ENCODE measurements at regions not wholly inside any gene's neighbourhood (a gene's known extent, or its start where the extent isn't known, plus 50 kb on each side); places are given as distances from the start of the nearest gene placed in this dataset.

DNA sequence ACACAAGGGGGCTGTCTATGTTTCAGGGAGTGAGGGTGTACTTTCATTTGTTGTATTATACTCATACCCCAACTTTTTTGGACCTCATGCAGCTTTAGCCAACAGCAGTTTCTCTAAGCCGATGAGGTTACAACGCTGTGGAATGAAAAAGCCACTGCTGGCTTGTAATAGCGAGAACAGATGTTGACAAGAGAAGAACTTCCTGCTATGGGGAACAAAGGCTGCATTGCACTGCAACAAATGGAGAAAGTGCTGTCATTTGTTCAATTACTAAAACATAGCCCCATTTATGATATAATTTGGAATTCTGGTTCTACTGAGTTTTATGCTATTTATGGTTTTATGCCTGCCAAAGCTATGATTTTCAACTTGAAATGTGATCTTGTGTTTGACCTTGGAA, 104.2 kb upstream of the TMEM72 start:
- Histone ChIP-seq H3F3A (ENCODE audit: control insufficient read depth, insufficient read depth) (no peaks in the 10 kb centered on the region), H3K36me3 (ENCODE audit: control insufficient read depth, low read length) (no peaks in the 10 kb centered on the region), H3K4me3 (ENCODE audit: low read length) (no peak overlapping the region), H3K9me2 (replicated peaks; ENCODE audit: control insufficient read depth, low read length) (no peaks in the 10 kb centered on the region), H3K9me3 (ENCODE audit: control insufficient read depth, insufficient read depth, low read length) (no peaks in the 10 kb centered on the region), H3K79me2 (ENCODE audit: control insufficient read depth, low read length) (no peaks in the 10 kb centered on the region), H3K27me3 (ENCODE audit: control insufficient read depth, low read length) (no peaks in the 10 kb centered on the region), H4K20me1 (ENCODE audit: control insufficient read depth, insufficient read depth, low read depth, low read length) (no peaks in the 10 kb centered on the region), H3K4me2 (ENCODE audit: low read length) (no peak overlapping the region), H3K27ac (ENCODE audit: low read depth, low read length) (no peak overlapping the region), H3K4me1 (ENCODE audit: control insufficient read depth, low read length) (no peaks in the 10 kb centered on the region)
- TF ChIP-seq, protein P1, sequence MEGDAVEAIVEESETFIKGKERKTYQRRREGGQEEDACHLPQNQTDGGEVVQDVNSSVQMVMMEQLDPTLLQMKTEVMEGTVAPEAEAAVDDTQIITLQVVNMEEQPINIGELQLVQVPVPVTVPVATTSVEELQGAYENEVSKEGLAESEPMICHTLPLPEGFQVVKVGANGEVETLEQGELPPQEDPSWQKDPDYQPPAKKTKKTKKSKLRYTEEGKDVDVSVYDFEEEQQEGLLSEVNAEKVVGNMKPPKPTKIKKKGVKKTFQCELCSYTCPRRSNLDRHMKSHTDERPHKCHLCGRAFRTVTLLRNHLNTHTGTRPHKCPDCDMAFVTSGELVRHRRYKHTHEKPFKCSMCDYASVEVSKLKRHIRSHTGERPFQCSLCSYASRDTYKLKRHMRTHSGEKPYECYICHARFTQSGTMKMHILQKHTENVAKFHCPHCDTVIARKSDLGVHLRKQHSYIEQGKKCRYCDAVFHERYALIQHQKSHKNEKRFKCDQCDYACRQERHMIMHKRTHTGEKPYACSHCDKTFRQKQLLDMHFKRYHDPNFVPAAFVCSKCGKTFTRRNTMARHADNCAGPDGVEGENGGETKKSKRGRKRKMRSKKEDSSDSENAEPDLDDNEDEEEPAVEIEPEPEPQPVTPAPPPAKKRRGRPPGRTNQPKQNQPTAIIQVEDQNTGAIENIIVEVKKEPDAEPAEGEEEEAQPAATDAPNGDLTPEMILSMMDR (IDR thresholded peaks at IDR 0.05; ENCODE audit: low read depth, low read length, poor library complexity, severe bottlenecking), result no peak
- no peak for TF ChIP-seq EZH2phosphoT487 (IDR thresholded peaks at IDR 0.05; ENCODE audit: borderline replicate concordance, low read length)

GRCh38 chr10:44807451-44807850, 103.7 kb upstream of the TMEM72 start:
- Histone ChIP-seq H3K27ac (ENCODE audit: low read depth, low read length) (no peak overlapping the region), H3K9me3 (ENCODE audit: control insufficient read depth, insufficient read depth, low read length) (no peaks in the 10 kb centered on the region), H3K27me3 (ENCODE audit: control insufficient read depth, low read length) (no peaks in the 10 kb centered on the region), H3K79me2 (ENCODE audit: control insufficient read depth, low read length) (no peaks in the 10 kb centered on the region), H3K36me3 (ENCODE audit: control insufficient read depth, low read length) (no peaks in the 10 kb centered on the region), H3K4me1 (ENCODE audit: control insufficient read depth, low read length) (no peaks in the 10 kb centered on the region), H3K4me2 (ENCODE audit: low read length) (no peak overlapping the region), H3K9me2 (replicated peaks; ENCODE audit: control insufficient read depth, low read length) (no peaks in the 10 kb centered on the region), H4K20me1 (ENCODE audit: control insufficient read depth, insufficient read depth, low read depth, low read length) (no peaks in the 10 kb centered on the region), H3F3A (ENCODE audit: control insufficient read depth, insufficient read depth) (no peaks in the 10 kb centered on the region), H3K4me3 (ENCODE audit: low read length) (no peak overlapping the region)
- no peak for TF ChIP-seq EZH2phosphoT487 (IDR thresholded peaks at IDR 0.05; ENCODE audit: borderline replicate concordance, low read length)
- TF ChIP-seq, protein P1 (IDR thresholded peaks at IDR 0.05; ENCODE audit: low read depth, low read length, poor library complexity, severe bottlenecking), result no peak

DNA sequence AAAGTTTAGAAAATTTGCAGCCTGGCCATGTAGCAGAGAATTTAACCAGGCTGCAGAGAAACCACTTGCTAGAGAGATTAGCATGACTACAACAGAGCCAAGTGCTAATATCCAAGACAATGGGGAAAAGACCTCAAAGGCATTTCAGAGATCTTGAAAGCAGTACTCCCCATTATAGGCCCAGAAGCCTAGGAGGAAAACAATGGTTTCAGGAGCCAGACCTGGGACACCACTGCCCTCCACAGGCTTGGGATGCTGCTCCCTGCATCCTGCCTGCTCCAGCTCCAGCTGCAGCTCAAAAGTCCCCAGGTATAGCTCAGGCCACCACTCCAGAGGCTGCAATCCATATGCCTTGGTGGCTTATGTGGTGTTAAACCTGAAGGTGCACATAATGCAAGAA, 101.5 kb upstream of the TMEM72 start:
- H3K4me3 ChIP-seq (ENCODE audit: low read length), result no peak overlapping the region
- H3K4me1 ChIP-seq (ENCODE audit: control insufficient read depth, low read length), result no peaks in the 10 kb centered on the region
- TF ChIP-seq, protein P1 (IDR thresholded peaks at IDR 0.05; ENCODE audit: low read depth, low read length, poor library complexity, severe bottlenecking), result no peak
- TF ChIP-seq EZH2phosphoT487 (IDR thresholded peaks at IDR 0.05; ENCODE audit: borderline replicate concordance, low read length), result no peak
- H3K79me2 ChIP-seq (ENCODE audit: control insufficient read depth, low read length), result no peaks in the 10 kb centered on the region
- H4K20me1 ChIP-seq (ENCODE audit: control insufficient read depth, insufficient read depth, low read depth, low read length), result no peaks in the 10 kb centered on the region
- H3K27me3 ChIP-seq (ENCODE audit: control insufficient read depth, low read length), result no peaks in the 10 kb centered on the region
- no peaks in the 10 kb centered on the region for H3K36me3 ChIP-seq (ENCODE audit: control insufficient read depth, low read length)
- no peak overlapping the region for H3K4me2 ChIP-seq (ENCODE audit: low read length)
- no peak overlapping the region for H3K27ac ChIP-seq (ENCODE audit: low read depth, low read length)
- no peaks in the 10 kb centered on the region for H3K9me3 ChIP-seq (ENCODE audit: control insufficient read depth, insufficient read depth, low read length)
- no peaks in the 10 kb centered on the region for H3F3A ChIP-seq (ENCODE audit: control insufficient read depth, insufficient read depth)
- H3K9me2 ChIP-seq (replicated peaks; ENCODE audit: control insufficient read depth, low read length), result no peaks in the 10 kb centered on the region

DNA sequence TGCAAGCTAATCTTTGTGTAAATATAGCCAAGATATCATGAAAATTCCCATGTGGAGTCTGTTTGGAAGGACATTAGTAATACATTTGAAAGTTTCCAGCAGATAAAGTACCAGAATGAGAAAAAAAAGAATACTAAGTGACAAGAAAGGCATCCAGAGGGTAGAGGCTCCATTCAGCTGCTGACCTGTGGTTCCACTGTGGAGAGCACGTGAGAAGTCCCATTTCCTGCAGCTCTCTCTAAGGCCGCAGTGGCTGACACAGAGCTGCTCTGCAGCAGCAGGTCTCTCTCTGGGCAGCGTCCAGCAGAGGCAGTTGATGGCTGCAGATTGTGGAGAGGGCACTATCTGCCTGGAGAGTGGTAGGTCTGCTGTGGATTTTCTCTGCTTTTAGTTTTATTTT, 100.1 kb upstream of the TMEM72 start:
- no peak for TF ChIP-seq EZH2phosphoT487 (IDR thresholded peaks at IDR 0.05; ENCODE audit: borderline replicate concordance, low read length)
- TF ChIP-seq, protein P1 (IDR thresholded peaks at IDR 0.05; ENCODE audit: low read depth, low read length, poor library complexity, severe bottlenecking), result no peak
- H3K27ac ChIP-seq (ENCODE audit: low read depth, low read length), result no peak overlapping the region
- H3K9me3 ChIP-seq (ENCODE audit: control insufficient read depth, insufficient read depth, low read length), result no peaks in the 10 kb centered on the region
- no peaks in the 10 kb centered on the region for H3K4me1 ChIP-seq (ENCODE audit: control insufficient read depth, low read length)
- H3K27me3 ChIP-seq (ENCODE audit: control insufficient read depth, low read length), result no peaks in the 10 kb centered on the region
- no peak overlapping the region for H3K4me2 ChIP-seq (ENCODE audit: low read length)
- H3F3A ChIP-seq (ENCODE audit: control insufficient read depth, insufficient read depth), result no peaks in the 10 kb centered on the region
- H3K79me2 ChIP-seq (ENCODE audit: control insufficient read depth, low read length), result no peaks in the 10 kb centered on the region
- H3K9me2 ChIP-seq (replicated peaks; ENCODE audit: control insufficient read depth, low read length), result no peaks in the 10 kb centered on the region
- H4K20me1 ChIP-seq (ENCODE audit: control insufficient read depth, insufficient read depth, low read depth, low read length), result no peaks in the 10 kb centered on the region
- H3K36me3 ChIP-seq (ENCODE audit: control insufficient read depth, low read length), result no peaks in the 10 kb centered on the region
- H3K4me3 ChIP-seq (ENCODE audit: low read length), result no peak overlapping the region

Data from DOHH2 (cell line).